ENCODE measurements at regions not wholly inside any gene's neighbourhood (a gene's known extent, or its start where the extent isn't known, plus 50 kb on each side); places are given as distances from the start of the nearest gene placed in this dataset.

DNA sequence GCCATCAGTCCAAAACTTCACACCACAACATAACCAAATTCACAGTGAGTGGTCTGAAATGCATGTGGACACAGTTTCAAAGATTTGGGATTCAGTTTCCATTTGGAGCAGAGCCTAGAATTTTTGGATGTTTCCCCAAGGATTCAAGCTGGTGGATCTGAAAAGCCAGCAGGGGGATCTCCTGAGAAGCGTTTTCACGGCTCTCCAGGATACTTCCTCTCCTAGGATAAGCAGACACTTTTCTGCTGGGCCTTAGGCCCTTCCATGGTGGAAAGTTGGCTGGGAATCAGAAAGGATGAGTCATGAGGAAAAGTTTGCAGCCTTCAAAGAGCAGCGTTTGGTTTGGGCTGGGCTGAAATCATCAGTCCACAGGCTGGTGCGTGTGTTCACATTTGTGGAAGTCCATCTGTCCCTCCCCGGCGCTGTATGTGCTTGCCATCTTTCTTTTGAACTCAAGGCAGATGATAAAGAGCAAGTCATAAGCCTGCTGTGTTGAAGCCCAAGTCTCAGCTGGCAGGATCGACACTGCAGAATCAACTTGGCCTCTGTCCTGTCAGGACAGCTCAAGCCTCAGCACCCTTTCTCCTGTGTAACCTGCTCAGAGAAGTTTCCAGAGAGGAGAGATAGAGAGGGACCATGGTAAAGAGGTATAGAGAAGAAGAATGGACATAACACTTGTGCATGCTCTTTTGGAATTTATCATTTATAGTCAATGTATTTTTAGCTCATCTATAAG lies 152.6 kb upstream of the MSX2 start:
- POLR2A ChIA-PET (ENCODE audit: partially characterized antibody), result no interaction called here
- WGBS, 2 experiments (ENCODE audit: extremely low coverage in 1 of 2, insufficient coverage in 1 of 2, insufficient read length in 1 of 2, insufficient replicate concordance in 2 of 2, low coverage in 1 of 2, low lambda C conversion rate in 2 of 2, missing lambda C conversion rate in 1 of 2), result 80% methylated on average over 7 of the region's 7 CpGs; no CpG with 5 or more reads in 1 of the 2 experiments

More for the DNA sequence above, 152.6 kb upstream of the MSX2 start:
- Histone ChIP-seq H2BK15ac (ENCODE audit: low read length) (no peak overlapping the region), H3K9me3 (ENCODE audit: insufficient read depth in 2 of 2, low read depth in 1 of 2, low read length in 1 of 2) (no peaks in the 10 kb centered on the region), H3K4me1 (replicated peaks in 1 of 4; ENCODE audit: control insufficient read depth in 3 of 4, insufficient read depth in 4 of 4, low read length in 3 of 4) (no peaks in the 10 kb centered on the region; a peak in 1 of 7 replicates), H2AFZ (ENCODE audit: low read length) (0 out of 2 replicates have a peak overlapping the region, but pooled peaks have one; percentile 17), H2BK12ac (ENCODE audit: low read depth, low read length) (no peak overlapping the region), H3K79me2 (ENCODE audit: control insufficient read depth in 1 of 2, insufficient read depth in 2 of 2, low read length in 2 of 2) (no peaks in the 10 kb centered on the region), H3K23ac (ENCODE audit: insufficient read length) (no peak overlapping the region), H2BK5ac (ENCODE audit: low read depth, low read length) (no peak overlapping the region), H3K14ac (ENCODE audit: insufficient read length) (no peak overlapping the region), H3K36me3 (ENCODE audit: control insufficient read depth in 2 of 4, insufficient read depth in 4 of 4, low read length in 3 of 4) (no peaks in the 10 kb centered on the region), H2BK120ac (replicated peaks; ENCODE audit: low read depth, low read length) (no peak overlapping the region), H4K20me1 (replicated peaks in 1 of 2; ENCODE audit: control insufficient read depth in 1 of 2, insufficient read depth in 2 of 2, low read length in 2 of 2) (no peaks in the 10 kb centered on the region), H3K79me1 (ENCODE audit: low read depth, low read length) (no peaks in the 10 kb centered on the region), H3K56ac (replicated peaks; ENCODE audit: insufficient read length, low read depth, low read length) (no peak overlapping the region), H3K23me2 (ENCODE audit: low read depth, low read length) (no peaks in the 10 kb centered on the region), H3K4me3 (ENCODE audit: extremely low read depth in 1 of 4, insufficient read depth in 2 of 4, low read depth in 3 of 4, low read length in 4 of 4) (no peak overlapping the region), H4K5ac (ENCODE audit: insufficient read length, low read depth, low read length) (no peak overlapping the region), H3K4ac (replicated peaks; ENCODE audit: insufficient read length, low read depth, low read length) (no peak overlapping the region), H3K27ac (ENCODE audit: low read depth, low read length) (no peak overlapping the region), H3K9ac (replicated peaks in 1 of 4; ENCODE audit: extremely low read depth in 1 of 4, low read depth in 3 of 4, low read length in 3 of 4) (no peak overlapping the region), H3K27me3 (replicated peaks in 1 of 4; ENCODE audit: control insufficient read depth in 3 of 4, extremely low read depth in 1 of 4, insufficient read depth in 3 of 4, low read length in 3 of 4) (no peaks in the 10 kb centered on the region), H2BK20ac (ENCODE audit: low read length) (no peak overlapping the region), H3K4me2 (ENCODE audit: insufficient read depth in 1 of 2, low read depth in 2 of 2, low read length in 2 of 2) (no peak overlapping the region), H3K18ac (ENCODE audit: extremely low read depth, low read length) (no peak overlapping the region), H2AK5ac (ENCODE audit: low read depth, low read length) (no peak overlapping the region), H4K91ac (replicated peaks; ENCODE audit: insufficient read length, low read length) (peak overlapping the region; percentile 12), H4K8ac (ENCODE audit: extremely low read depth, insufficient read depth, low read length) (no peak overlapping the region)
- CTCF ChIA-PET (ENCODE audit: partially characterized antibody), result interaction anchor here (0.8 to 4.2 kb wide), 10 partner anchors 10 to 160 kb away, joined by 3 to 16 read pairs (median 4); no protein-coding TSS in a partner anchor
- DNase-seq (ENCODE audit: low read depth in 1 of 2, low spot score in 2 of 2) (no peak), FAIRE-seq (no peak)
- TF ChIP-seq RAD21 (IDR thresholded peaks at IDR 0.05 in 1 of 2, conservative IDR thresholded peaks at IDR 0.05 in 1 of 2; ENCODE audit: low read depth in 2 of 2, low read length in 2 of 2) (peak; percentile 15 to 38; a peak in 3 of 4 replicates), KDM1A (IDR thresholded peaks at IDR 0.05; ENCODE audit: borderline replicate concordance, low read length) (no peak)
- TF ChIP-seq, protein P1, sequence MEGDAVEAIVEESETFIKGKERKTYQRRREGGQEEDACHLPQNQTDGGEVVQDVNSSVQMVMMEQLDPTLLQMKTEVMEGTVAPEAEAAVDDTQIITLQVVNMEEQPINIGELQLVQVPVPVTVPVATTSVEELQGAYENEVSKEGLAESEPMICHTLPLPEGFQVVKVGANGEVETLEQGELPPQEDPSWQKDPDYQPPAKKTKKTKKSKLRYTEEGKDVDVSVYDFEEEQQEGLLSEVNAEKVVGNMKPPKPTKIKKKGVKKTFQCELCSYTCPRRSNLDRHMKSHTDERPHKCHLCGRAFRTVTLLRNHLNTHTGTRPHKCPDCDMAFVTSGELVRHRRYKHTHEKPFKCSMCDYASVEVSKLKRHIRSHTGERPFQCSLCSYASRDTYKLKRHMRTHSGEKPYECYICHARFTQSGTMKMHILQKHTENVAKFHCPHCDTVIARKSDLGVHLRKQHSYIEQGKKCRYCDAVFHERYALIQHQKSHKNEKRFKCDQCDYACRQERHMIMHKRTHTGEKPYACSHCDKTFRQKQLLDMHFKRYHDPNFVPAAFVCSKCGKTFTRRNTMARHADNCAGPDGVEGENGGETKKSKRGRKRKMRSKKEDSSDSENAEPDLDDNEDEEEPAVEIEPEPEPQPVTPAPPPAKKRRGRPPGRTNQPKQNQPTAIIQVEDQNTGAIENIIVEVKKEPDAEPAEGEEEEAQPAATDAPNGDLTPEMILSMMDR (IDR thresholded peaks at IDR 0.05; ENCODE audit: control extremely low read depth in 1 of 3, insufficient read depth in 1 of 3, low read depth in 1 of 3, low read length in 3 of 3), result peak in 2 of 3 experiments; percentile 12 to 17; a peak in 2 of 4 replicates
